ENCODE measurements at regions not wholly inside any gene's neighbourhood (a gene's known extent, or its start where the extent isn't known, plus 50 kb on each side); places are given as distances from the start of the nearest gene placed in this dataset.

GRCh38 chr7:106418094-106418493 lies 133.3 kb upstream of the NAMPT start:
- TF ChIP-seq ZNF274 (IDR thresholded peaks at IDR 0.05; ENCODE audit: low read depth, low read length), result no peak
- no peak overlapping the region for H3K4me3 ChIP-seq (ENCODE audit: low read length)

- no peak overlapping the region for H3K4me3 ChIP-seq (ENCODE audit: low read length)
- TF ChIP-seq ZNF274 (IDR thresholded peaks at IDR 0.05; ENCODE audit: low read depth, low read length), result no peak
Measured at GRCh38 chr7:106417273-106417902, 132.6 kb upstream of the NAMPT start.

GRCh38 chr7:106416430-106416829 lies 131.6 kb upstream of the NAMPT start:
- no peak for TF ChIP-seq ZNF274 (IDR thresholded peaks at IDR 0.05; ENCODE audit: low read depth, low read length)
- no peak overlapping the region for H3K4me3 ChIP-seq (ENCODE audit: low read length)

GRCh38 chr7:106415433-106415832 lies 130.7 kb upstream of the NAMPT start:
- TF ChIP-seq ZNF274 (IDR thresholded peaks at IDR 0.05; ENCODE audit: low read depth, low read length), result no peak
- H3K4me3 ChIP-seq (ENCODE audit: low read length), result no peak overlapping the region

- H3K4me3 ChIP-seq (ENCODE audit: low read length), result no peak overlapping the region
- TF ChIP-seq ZNF274 (IDR thresholded peaks at IDR 0.05; ENCODE audit: low read depth, low read length), result no peak
Measured at GRCh38 chr7:106413446-106413845, 128.7 kb upstream of the NAMPT start.

- no peak overlapping the region for H3K4me3 ChIP-seq (ENCODE audit: low read length)
- TF ChIP-seq ZNF274 (IDR thresholded peaks at IDR 0.05; ENCODE audit: low read depth, low read length), result no peak
Measured at GRCh38 chr7:106405697-106406141, 120.9 kb upstream of the NAMPT start.

GRCh38 chr7:106402898-106403297 lies 118.1 kb upstream of the NAMPT start:
- no peak for TF ChIP-seq ZNF274 (IDR thresholded peaks at IDR 0.05; ENCODE audit: low read depth, low read length)
- H3K4me3 ChIP-seq (ENCODE audit: low read length), result no peak overlapping the region

- TF ChIP-seq ZNF274 (IDR thresholded peaks at IDR 0.05; ENCODE audit: low read depth, low read length), result no peak
- no peak overlapping the region for H3K4me3 ChIP-seq (ENCODE audit: low read length)
Measured at GRCh38 chr7:106400923-106401322, 116.1 kb upstream of the NAMPT start.

GRCh38 chr7:106398786-106399185 lies 114.0 kb upstream of the NAMPT start:
- no peak overlapping the region for H3K4me3 ChIP-seq (ENCODE audit: low read length)
- no peak for TF ChIP-seq ZNF274 (IDR thresholded peaks at IDR 0.05; ENCODE audit: low read depth, low read length)

GRCh38 chr7:106397994-106398393 lies 113.2 kb upstream of the NAMPT start:
- TF ChIP-seq ZNF274 (IDR thresholded peaks at IDR 0.05; ENCODE audit: low read depth, low read length), result no peak
- no peak overlapping the region for H3K4me3 ChIP-seq (ENCODE audit: low read length)

GRCh38 chr7:106394526-106394925 lies 109.7 kb upstream of the NAMPT start:
- H3K4me3 ChIP-seq (ENCODE audit: low read length), result no peak overlapping the region
- TF ChIP-seq ZNF274 (IDR thresholded peaks at IDR 0.05; ENCODE audit: low read depth, low read length), result no peak

- no peak overlapping the region for H3K4me3 ChIP-seq (ENCODE audit: low read length)
- TF ChIP-seq ZNF274 (IDR thresholded peaks at IDR 0.05; ENCODE audit: low read depth, low read length), result no peak
Measured at GRCh38 chr7:106393564-106394251, 108.9 kb upstream of the NAMPT start.

- no peak overlapping the region for H3K4me3 ChIP-seq (ENCODE audit: low read length)
- TF ChIP-seq ZNF274 (IDR thresholded peaks at IDR 0.05; ENCODE audit: low read depth, low read length), result no peak
Measured at GRCh38 chr7:106392590-106392989, 107.8 kb upstream of the NAMPT start.

- H3K4me3 ChIP-seq (ENCODE audit: low read length), result no peak overlapping the region
- no peak for TF ChIP-seq ZNF274 (IDR thresholded peaks at IDR 0.05; ENCODE audit: low read depth, low read length)
Measured at GRCh38 chr7:106392144-106392543, 107.4 kb upstream of the NAMPT start.

GRCh38 chr7:106386958-106387357 lies 102.2 kb upstream of the NAMPT start:
- TF ChIP-seq ZNF274 (IDR thresholded peaks at IDR 0.05; ENCODE audit: low read depth, low read length), result no peak
- H3K4me3 ChIP-seq (ENCODE audit: low read length), result no peak overlapping the region

Data from GM08714 (cell line).